ENCODE measurements at regions not wholly inside any gene's neighbourhood (a gene's known extent, or its start where the extent isn't known, plus 50 kb on each side); places are given as distances from the start of the nearest gene placed in this dataset.

GRCh38 chr1:55981010-55981650 is 598.2 kb downstream of the PLPP3 start:
- DNase-seq (ENCODE audit: low read depth) = no peak

- no peak for DNase-seq (ENCODE audit: low read depth)
These were observed 598.8 kb downstream of the PLPP3 start for GRCh38 chr1:55980582-55980981.

DNA sequence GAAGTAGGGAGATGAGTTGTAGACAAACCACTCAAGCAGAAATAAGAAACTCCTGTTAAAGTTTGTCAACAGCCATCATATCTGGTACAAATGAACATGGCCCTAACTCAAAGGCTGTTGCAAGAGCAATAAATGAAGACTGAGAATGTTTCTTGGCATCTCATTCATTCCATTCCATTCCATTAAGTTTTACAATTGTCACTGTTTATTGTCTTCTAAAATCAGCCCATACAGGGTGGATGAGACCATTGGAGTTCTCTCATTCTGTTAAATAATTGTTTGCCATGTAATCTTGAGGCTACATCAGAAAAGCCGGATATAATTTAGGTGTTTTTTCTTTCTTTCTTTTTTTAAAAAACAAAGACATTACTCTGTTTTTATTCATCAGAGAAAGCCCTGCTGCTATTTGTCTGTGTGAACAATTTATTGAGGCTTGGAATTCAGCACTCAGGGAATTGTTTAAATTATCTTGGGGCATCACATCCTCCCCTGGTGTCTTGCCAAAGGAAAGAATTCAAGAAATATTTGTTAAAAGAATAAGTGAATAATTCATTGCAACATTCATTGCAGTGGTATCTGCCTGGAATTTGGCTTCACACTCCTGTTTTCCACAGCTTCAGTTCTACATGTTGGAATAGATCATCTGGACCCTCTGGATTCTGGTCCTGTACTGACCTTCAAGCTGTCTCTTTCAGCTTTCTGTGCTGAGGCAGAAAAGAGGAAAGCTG is 604.5 kb downstream of the PLPP3 start:
- DNase-seq (ENCODE audit: low read depth) = peak; percentile 86

DNA sequence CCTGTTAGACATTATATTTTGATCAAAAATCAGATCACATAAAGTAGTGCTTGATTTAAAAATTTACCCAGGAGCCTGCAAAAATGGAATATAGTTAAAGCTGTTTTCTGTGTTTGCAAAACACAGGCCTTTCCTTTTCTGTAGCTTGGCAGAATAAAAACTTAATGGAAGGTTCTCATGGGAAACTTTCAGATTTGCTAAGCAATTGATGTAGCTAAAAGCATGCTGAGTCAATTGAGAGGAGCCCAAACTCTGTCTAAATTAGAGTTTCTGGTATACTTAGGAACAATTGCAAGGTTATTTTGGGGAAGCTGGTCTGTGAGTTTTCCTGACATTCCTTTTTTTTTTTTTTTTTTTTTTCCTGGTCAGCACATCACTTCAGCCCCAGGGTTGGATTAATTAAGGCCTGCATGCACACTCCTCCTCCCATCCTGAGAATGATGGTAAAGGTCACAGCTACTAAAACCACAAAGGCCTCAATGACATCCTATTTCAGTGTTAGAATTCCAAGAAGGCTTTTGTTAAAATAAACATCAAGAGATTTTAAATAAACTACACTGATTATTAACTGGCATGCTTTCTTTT is 608.7 kb downstream of the PLPP3 start:
- peak; percentile 76 for DNase-seq (ENCODE audit: low read depth)

GRCh38 chr1:55969322-55969721 is 610.0 kb downstream of the PLPP3 start:
- DNase-seq (ENCODE audit: low read depth) = no peak

GRCh38 chr1:55968661-55969060 is 610.7 kb downstream of the PLPP3 start:
- DNase-seq (ENCODE audit: low read depth) = no peak

GRCh38 chr1:55965981-55966461 is 613.3 kb downstream of the PLPP3 start:
- no peak for DNase-seq (ENCODE audit: low read depth)

DNA sequence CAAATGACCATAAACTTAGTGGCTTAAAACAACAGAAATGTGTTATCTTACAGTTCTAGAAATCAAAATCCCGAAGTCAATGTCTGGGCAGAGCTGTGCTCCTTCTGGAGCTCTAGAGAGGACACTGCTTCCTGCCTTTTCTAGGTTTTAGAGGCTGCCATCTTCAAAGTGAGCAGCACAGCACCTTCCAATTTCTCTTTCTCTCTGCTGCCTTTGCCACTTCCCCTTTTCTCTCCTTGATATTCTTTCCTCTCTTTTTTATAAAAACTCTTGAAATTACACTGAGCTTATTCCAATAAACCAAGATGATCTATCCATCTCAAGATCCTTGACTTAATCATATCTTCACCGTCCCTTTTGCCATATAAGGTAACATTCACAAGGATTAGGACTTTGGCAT is 616.9 kb downstream of the PLPP3 start:
- no peak for DNase-seq (ENCODE audit: low read depth)

DNA sequence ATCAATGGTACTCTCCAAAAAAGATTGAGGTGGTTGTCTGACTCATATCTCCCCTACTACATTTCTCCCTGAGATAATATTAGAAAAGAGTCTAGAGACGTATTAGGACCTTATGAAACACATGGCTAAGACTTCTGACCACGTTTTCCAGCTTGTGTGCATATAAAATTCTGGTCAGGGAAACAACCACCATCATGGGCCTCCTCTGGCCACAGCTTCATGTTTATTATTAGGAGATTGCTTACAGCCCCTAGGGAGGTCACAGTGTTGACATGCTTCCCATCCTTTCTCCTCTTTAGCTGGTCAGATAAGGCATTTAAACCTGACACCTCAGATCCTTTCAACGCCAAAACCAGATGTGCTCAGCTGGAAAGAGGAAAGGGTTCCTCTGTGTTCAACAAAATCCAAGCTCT is 620.2 kb downstream of the PLPP3 start:
- no peak for DNase-seq (ENCODE audit: low read depth)

DNA sequence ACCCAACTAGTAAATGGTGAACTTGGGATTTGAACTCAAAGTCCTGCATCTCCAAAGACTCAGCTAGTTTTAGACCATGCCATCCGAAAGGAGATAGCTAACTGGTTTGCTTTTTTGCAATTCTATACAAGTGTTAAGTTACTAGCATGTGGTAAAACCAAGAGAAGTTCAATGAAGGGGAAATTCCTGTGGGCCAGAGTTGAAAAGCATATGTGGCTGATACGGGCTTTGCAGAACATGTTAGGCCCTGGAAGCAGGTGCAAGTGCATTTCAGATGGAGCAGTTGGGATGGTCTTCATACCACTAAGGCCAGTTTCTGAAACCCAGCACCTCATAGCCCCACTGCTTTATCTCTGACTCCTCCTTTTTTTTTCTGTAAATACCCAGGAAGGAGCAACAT is 620.9 kb downstream of the PLPP3 start:
- DNase-seq (ENCODE audit: low read depth) = no peak

GRCh38 chr1:55957276-55957675 is 622.1 kb downstream of the PLPP3 start:
- DNase-seq (ENCODE audit: low read depth) = no peak

DNA sequence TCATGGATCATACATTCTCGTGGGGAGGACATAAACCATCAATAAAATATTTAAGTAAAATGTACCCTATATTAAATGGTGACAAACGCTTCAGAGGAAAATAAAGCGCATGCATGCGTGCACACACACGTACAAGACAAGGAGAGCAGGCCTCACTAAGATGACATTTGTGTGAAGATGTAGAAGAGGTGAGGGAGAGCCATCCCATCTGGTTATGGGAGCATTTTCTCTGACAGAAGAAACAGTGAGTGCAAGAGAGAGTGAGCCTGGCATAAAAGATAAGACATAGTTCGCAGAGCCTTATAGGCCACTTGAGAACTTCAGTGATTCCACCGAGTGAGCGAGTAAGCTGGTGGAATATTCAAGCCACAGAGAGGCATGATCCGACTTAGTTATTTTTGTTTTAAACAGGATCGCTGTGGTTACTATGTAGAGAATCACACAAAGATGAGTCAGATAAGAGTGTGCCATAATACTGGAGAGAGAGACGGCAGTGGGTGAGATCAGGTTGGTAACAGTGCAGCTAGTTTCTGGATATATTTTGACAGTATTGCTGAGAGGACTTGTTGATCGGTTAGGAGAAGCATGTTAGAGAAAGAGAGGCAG is 624.2 kb downstream of the PLPP3 start:
- DNase-seq (ENCODE audit: low read depth) = peak; percentile 46

GRCh38 chr1:55951291-55951690 is 628.1 kb downstream of the PLPP3 start:
- no peak for DNase-seq (ENCODE audit: low read depth)

DNA sequence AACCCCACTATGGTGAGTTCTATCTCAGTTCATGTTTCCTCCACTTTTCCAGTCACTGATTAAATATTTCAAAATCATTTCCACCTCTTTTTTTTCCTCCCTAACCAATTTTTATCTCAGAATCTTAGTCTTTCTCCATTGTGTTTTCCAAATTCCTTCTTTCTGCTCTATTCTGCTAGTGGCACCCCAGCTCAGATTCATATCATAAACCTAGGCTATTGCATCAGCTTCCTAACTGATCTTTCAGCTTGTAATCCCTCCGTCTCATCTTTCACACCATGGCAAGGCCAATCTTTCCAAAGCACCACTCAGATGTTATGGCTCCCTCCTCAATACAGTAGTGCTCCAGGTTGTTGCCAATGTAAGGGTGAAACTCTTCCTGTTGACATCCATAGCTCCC is 631.9 kb downstream of the PLPP3 start:
- no peak for DNase-seq (ENCODE audit: low read depth)

GRCh38 chr1:55943721-55944435 is 635.5 kb downstream of the PLPP3 start:
- DNase-seq (ENCODE audit: low read depth) = no peak

DNA sequence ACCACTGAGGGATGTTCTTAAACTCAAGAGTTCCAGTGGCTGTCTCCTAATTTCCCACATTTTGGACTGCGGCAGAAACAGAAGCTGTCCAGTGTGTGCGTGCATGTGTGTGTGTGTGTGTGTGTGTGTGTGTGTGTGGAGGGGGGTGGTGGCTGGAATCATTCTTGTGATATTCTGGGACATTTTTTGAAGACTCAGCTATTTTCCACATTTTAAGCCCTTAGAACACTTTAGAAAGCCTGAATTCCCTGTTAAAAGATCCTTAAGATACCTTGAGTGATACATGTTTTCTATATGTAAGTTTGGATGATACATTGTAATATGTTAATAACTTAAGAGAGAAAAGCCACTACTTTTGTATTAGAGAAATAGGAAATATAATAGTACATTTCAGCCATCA is 636.4 kb downstream of the PLPP3 start:
- DNase-seq (ENCODE audit: low read depth) = no peak

DNA sequence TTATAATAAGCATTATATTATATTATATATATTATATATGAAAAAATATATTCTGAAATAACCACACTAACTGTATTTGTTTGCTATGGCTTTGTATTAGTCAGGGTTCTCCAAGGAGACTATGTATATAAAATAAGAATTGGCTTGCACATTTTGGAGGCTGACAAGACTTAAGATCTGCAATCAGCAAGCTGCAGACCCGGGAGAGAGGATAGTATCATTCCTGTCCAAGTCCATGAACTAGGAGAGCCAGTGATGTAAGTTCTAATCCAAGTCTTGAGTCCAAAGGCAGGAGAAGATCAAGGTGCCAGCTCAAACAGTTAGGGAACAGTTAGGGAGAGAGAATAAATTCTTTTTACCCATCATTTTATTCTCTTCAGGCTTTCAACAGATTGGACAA is 639.5 kb downstream of the PLPP3 start:
- DNase-seq (ENCODE audit: low read depth) = no peak

GRCh38 chr1:55938861-55939260 is 640.5 kb downstream of the PLPP3 start:
- no peak for DNase-seq (ENCODE audit: low read depth)

- no peak for DNase-seq (ENCODE audit: low read depth)
These were observed 641.0 kb downstream of the PLPP3 start for GRCh38 chr1:55938376-55938850.

GRCh38 chr1:55937840-55938375 is 641.5 kb downstream of the PLPP3 start:
- DNase-seq (ENCODE audit: low read depth) = no peak

- DNase-seq (ENCODE audit: low read depth) = no peak
These were observed 644.1 kb downstream of the PLPP3 start for GRCh38 chr1:55935236-55935635.

- DNase-seq (ENCODE audit: low read depth) = no peak
These were observed 647.0 kb downstream of the PLPP3 start for GRCh38 chr1:55932402-55932801.
